Choroid plexus epithelial cell (primary cell): ENCODE measurements at regions not wholly inside any gene's neighbourhood (a gene's known extent, or its start where the extent isn't known, plus 50 kb on each side); places are given as distances from the start of the nearest gene placed in this dataset.
"Not testable (repeated sequence)": the region's sequence is repeated elsewhere in the genome, so short reads cannot be mapped to it uniquely, and the experiment has no call there.

Source experiments
- DNase-seq: peaks from one replicate; pipeline ENCODE4 v3.0.0-alpha.2; 2010; ENCODE audit warnings: low read depth
- H3K4me3 ChIP-seq: 2 replicates; pipeline ENCODE4 v1.5.1; 2011; ENCODE audit warnings: low read depth, mild to moderate bottlenecking, control low read depth, low read length, moderate library complexity
- CTCF ChIP-seq: conservative IDR thresholded peaks from 2 replicates; pipeline ENCODE4 v1.5.1; 2011; ENCODE audit warnings: low read depth, mild to moderate bottlenecking, control low read depth, inconsistent platforms, low read length, moderate library complexity

DNA sequence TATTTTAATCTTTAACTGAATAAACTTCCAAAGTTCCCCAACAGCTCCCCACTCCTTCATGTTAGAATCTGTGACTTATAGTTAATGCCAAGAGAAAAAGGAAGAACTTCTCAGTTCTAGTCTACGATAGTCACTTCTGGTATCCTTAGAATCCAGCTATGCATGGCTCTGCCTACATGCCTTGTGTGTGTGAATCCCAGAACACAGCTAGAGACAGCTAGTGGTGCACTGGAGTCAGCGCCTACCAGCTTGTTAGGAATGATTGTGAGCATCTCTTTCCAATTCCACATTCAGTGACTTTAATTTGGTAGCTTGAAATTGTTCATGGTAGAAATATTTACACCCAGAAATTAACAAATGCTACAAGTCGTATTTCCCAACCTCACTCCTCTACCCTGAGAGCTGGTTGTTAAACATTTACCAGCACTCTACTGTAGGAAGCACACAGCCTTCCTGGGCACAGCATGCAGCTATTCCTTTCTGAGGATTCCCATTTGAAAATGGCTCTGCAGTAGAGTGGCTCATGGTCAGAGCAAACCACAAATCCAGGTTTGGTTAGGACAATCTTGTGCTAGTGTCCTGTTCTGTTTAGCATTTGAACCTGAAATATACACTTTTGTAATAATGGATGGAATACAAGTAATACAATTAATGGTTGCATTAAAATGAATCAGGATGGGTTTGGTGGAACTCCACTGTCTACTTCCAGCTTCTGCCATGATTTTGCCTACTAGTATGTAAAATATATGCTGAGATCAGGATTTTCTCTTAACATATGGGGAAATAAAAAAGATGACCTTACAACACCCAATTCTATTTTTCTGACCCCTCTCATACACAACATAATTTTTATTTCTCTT is 371.0 kb upstream of the GBE1 start:
- no peak for TF ChIP-seq CTCF
- DNase-seq = no peak
- no peak overlapping the region for H3K4me3 ChIP-seq

GRCh38 chr3:82130046-82130445 is 368.6 kb upstream of the GBE1 start:
- no peak overlapping the region for H3K4me3 ChIP-seq
- DNase-seq = no peak
- TF ChIP-seq CTCF = no peak

DNA sequence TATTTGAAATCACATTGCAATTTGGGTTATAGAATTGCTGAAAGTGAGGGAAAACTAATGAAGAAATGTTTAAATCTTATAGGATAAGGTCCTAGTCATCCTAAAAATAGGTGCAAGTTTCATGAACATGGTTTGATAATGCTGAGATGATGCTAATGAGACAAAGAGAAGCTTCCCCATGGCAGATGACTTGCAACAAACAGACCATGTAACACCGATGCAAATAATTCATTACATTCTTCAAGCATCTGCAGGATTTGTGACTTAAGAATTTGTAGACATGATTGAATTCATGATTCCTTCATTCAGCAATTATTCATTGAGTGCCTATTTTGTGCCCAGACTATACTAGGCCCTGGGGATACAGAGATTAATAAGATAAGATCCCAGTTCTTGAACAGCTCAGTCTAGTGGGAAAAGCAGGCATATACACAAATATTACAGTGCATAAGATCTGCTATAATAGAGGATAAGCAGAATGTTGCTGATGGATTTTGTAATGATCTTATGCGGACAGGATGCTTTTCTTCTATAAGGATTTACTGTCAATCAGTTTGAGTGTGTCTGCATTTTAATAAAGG is 367.9 kb upstream of the GBE1 start:
- no peak for TF ChIP-seq CTCF
- DNase-seq = no peak

GRCh38 chr3:82128271-82128670 is 366.8 kb upstream of the GBE1 start:
- no peak for TF ChIP-seq CTCF
- no peak for DNase-seq
- H3K4me3 ChIP-seq = no peak overlapping the region

More for the DNA sequence above, 367.9 kb upstream of the GBE1 start:
- H3K4me3 ChIP-seq = no peak overlapping the region

DNA sequence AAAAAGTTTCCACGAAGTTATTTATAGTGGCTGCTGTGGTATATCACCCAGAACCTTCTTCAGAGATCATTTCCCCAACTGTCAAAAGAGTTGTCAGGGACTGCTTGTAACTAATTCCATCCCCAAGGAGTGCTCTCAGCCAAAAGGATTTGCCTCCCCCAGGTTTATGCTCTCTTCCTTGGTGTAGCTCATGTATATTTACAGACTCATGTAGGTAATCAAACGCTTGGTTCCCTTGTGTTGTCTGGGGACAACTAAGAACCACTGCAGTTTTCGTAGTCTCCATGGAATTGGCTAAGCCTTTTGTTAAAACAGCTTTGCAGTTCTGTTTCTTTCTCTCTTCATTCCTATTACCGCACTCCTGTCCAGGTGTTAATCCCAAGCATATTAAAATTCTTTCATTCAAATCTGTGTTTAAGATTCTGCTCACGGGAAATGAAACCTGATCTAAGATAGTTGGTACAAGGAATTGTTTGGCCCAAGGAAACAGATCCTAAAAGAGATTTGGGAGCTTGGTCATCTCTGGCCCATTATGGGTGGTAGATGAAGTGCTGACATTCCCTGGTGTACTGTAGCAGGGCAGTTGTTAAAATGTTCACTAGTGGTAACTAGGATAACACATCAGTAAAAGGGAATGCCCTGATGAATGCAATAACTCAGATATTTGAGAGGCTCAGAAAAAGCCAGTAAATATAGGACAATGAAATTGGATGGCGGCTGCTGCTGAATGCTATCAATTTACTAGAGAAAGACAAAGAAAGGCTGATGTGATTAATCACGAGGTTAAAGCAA is 361.3 kb upstream of the GBE1 start:
- no peak for DNase-seq
- no peak for TF ChIP-seq CTCF
- no peak overlapping the region for H3K4me3 ChIP-seq

GRCh38 chr3:82114589-82114988 is 353.1 kb upstream of the GBE1 start:
- DNase-seq = no peak
- no peak overlapping the region for H3K4me3 ChIP-seq
- no peak for TF ChIP-seq CTCF

DNA sequence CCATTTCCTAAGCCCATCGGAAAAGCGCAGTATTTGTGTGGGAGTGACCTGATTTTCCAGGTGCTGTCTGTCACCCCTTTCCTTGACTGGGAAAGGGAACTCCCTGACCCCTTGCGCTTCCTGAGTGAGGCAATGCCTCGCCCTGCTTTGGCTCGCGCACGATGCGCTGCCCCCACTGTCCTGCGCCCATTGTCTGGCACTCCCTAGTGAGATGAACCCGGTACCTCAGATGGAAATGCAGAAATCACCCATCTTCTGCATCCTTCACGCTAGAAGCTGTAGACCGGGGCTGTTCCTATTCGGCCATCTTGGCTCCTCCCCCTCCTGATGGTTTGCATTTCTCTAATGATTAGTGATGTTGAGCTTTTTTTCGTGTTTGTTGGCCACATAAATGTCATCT is 349.3 kb upstream of the GBE1 start:
- not testable (repeated sequence) for H3K4me3 ChIP-seq

More for the DNA sequence above, 349.3 kb upstream of the GBE1 start:
- DNase-seq = not testable (repeated sequence)
